Mesenchymal stem cell (in vitro differentiated cells and primary cell): ENCODE measurements at regions not wholly inside any gene's neighbourhood (a gene's known extent, or its start where the extent isn't known, plus 50 kb on each side); places are given as distances from the start of the nearest gene placed in this dataset.

ENCODE experiments used
- DNase-seq: peaks from one replicate; pipeline ENCODE4 v3.0.0-alpha.2; 2013
- H2AFZ ChIP-seq: one replicate; pipeline ENCODE4 v1.6.1; 2013; ENCODE audit warnings: low read depth, mild to moderate bottlenecking, control low read depth, inconsistent platforms, low read length, moderate library complexity
- H2AK5ac ChIP-seq: 2 replicates; pipeline ENCODE4 v1.6.1; 2013; ENCODE audit warnings: low read length, moderate library complexity, mild to moderate bottlenecking, inconsistent platforms; ENCODE audit not compliant: severe bottlenecking
- H2BK120ac ChIP-seq: one replicate; pipeline ENCODE4 v1.6.1; 2013; ENCODE audit warnings: low read depth, mild to moderate bottlenecking, inconsistent platforms, low read length, moderate library complexity
- H2BK12ac ChIP-seq, 2 experiments: one replicate each; pipeline ENCODE4 v1.6.1; 2013; ENCODE audit warnings: inconsistent platforms in 2 of 2, low read length in 2 of 2, mild to moderate bottlenecking in 2 of 2, moderate library complexity in 2 of 2, control low read depth in 1 of 2
- H2BK15ac ChIP-seq: one replicate; pipeline ENCODE4 v1.6.1; 2013; ENCODE audit warnings: mild to moderate bottlenecking, low read depth, inconsistent platforms; ENCODE audit not compliant: poor library complexity, severe bottlenecking
- H2BK5ac ChIP-seq: 2 replicates; pipeline ENCODE4 v1.6.1; 2013; ENCODE audit warnings: low read depth, mild to moderate bottlenecking, low read length, control low read depth, inconsistent platforms; ENCODE audit not compliant: poor library complexity, severe bottlenecking
- H3K14ac ChIP-seq, 2 experiments: one replicate each; pipeline ENCODE4 v1.6.1; 2013; ENCODE audit warnings: inconsistent platforms in 2 of 2, low read length in 2 of 2, control low read depth in 1 of 2, mild to moderate bottlenecking in 1 of 2, moderate library complexity in 1 of 2
- H3K18ac ChIP-seq, 2 experiments: one replicate each; pipeline ENCODE4 v1.6.1; 2013; ENCODE audit warnings: inconsistent platforms in 2 of 2, low read length in 2 of 2, control low read depth in 1 of 2, low read depth in 1 of 2, mild to moderate bottlenecking in 1 of 2
- H3K23ac ChIP-seq, 2 experiments: one replicate each; pipeline ENCODE4 v1.6.1; 2013; ENCODE audit warnings: inconsistent platforms in 2 of 2, low read length in 2 of 2, mild to moderate bottlenecking in 2 of 2, moderate library complexity in 2 of 2, control low read depth in 1 of 2
- H3K27ac ChIP-seq: 2 replicates; pipeline ENCODE4 v1.5.1; 2013; ENCODE audit warnings: mild to moderate bottlenecking, moderate library complexity, low read length, control low read depth, inconsistent platforms; ENCODE audit not compliant: poor library complexity, severe bottlenecking
- H3K27me3 ChIP-seq, 2 experiments: 2 replicates each; pipeline versions ENCODE4 v1.6.1 to v1.7.0; 2013; ENCODE audit warnings: low read length in 2 of 2, mild to moderate bottlenecking in 2 of 2, moderate library complexity in 2 of 2, control low read depth in 1 of 2, inconsistent platforms in 1 of 2; ENCODE audit not compliant: control insufficient read depth in 1 of 2, insufficient read depth in 1 of 2
- H3K36me3 ChIP-seq, 2 experiments: 2 replicates each; pipeline versions ENCODE4 v1.6.1 to v1.7.0; 2013; ENCODE audit warnings: low read length in 2 of 2, control low read depth in 1 of 2, inconsistent platforms in 1 of 2, low read depth in 1 of 2, mild to moderate bottlenecking in 1 of 2; ENCODE audit not compliant: insufficient read depth in 2 of 2, control insufficient read depth in 1 of 2
- H3K4ac ChIP-seq, 2 experiments: one replicate each; pipeline ENCODE4 v1.6.1; 2013; ENCODE audit warnings: inconsistent platforms in 2 of 2, low read length in 2 of 2, mild to moderate bottlenecking in 2 of 2, moderate library complexity in 2 of 2, control low read depth in 1 of 2, low read depth in 1 of 2
- H3K4me1 ChIP-seq: 2 replicates; pipeline ENCODE4 v1.6.1; 2013; ENCODE audit warnings: low read depth, low read length, control low read depth; ENCODE audit not compliant: control insufficient read depth, insufficient read depth
- H3K4me2 ChIP-seq: 2 replicates; pipeline ENCODE4 v1.6.1; 2013; ENCODE audit warnings: low read length, mild to moderate bottlenecking, inconsistent platforms; ENCODE audit not compliant: poor library complexity, severe bottlenecking
- H3K4me3 ChIP-seq, 2 experiments: 2 replicates each; pipeline versions ENCODE4 v1.5.1 to v1.7.0; 2013; ENCODE audit warnings: low read length in 2 of 2, mild to moderate bottlenecking in 2 of 2, control low read depth in 1 of 2, low read depth in 1 of 2; ENCODE audit not compliant: insufficient read depth in 1 of 2
- H3K79me1 ChIP-seq: replicated peaks from 2 replicates; pipeline ENCODE4 v1.6.1; 2013; ENCODE audit warnings: mild to moderate bottlenecking, control low read depth, low read length, inconsistent platforms; ENCODE audit not compliant: poor library complexity, severe bottlenecking
- H3K9ac ChIP-seq: 2 replicates; pipeline ENCODE4 v1.7.0; 2013; ENCODE audit warnings: mild to moderate bottlenecking, low read length, moderate library complexity
- H3K9me3 ChIP-seq: 2 replicates; pipeline ENCODE4 v1.7.0; 2013; ENCODE audit warnings: mild to moderate bottlenecking, low read length; ENCODE audit not compliant: control insufficient read depth
- H4K8ac ChIP-seq: one replicate; pipeline ENCODE4 v1.6.1; 2013; ENCODE audit warnings: inconsistent platforms, mild to moderate bottlenecking, low read length, moderate library complexity
- H4K91ac ChIP-seq: one replicate; pipeline ENCODE4 v1.6.1; 2013; ENCODE audit warnings: mild to moderate bottlenecking, low read length, inconsistent platforms
- WGBS: methylation state at CpG from one replicate; pipeline ENCODE4 v1.1.7; 2013; ENCODE audit warnings: mixed read lengths; 5-methylcytosine and 5-hydroxymethylcytosine counted together

- no peak overlapping the region for H3K27ac ChIP-seq
- H4K91ac ChIP-seq = no peak overlapping the region
- H3K36me3 ChIP-seq = no peaks in the 10 kb centered on the region
- no peak overlapping the region for H3K4me3 ChIP-seq
- H3K18ac ChIP-seq = no peak overlapping the region
- 84% methylated on average over 17 of the region's 17 CpGs for WGBS
- no peak for DNase-seq
- H3K9me3 ChIP-seq = peaks cover 3% of the 10 kb centered on the region
- no peak overlapping the region for H3K23ac ChIP-seq
- H2BK120ac ChIP-seq = no peak overlapping the region
- no peak overlapping the region for H2BK15ac ChIP-seq
- H2BK5ac ChIP-seq = no peak overlapping the region
- no peak overlapping the region for H3K9ac ChIP-seq
- no peak overlapping the region for H4K8ac ChIP-seq
- H3K79me1 ChIP-seq = no peaks in the 10 kb centered on the region
- H3K4me1 ChIP-seq = no peaks in the 10 kb centered on the region
- no peak overlapping the region for H3K14ac ChIP-seq
- no peak overlapping the region for H2AK5ac ChIP-seq
- H3K27me3 ChIP-seq = peaks cover 7 to 25% of the 10 kb centered on the region in 2 experiments
- H3K4me2 ChIP-seq = no peak overlapping the region
- H2AFZ ChIP-seq = no peak overlapping the region
- no peak overlapping the region for H3K4ac ChIP-seq
- H2BK12ac ChIP-seq = no peak overlapping the region
Measured at GRCh38 chr9:93818827-93819472, 136.2 kb downstream of the BARX1 start.

GRCh38 chr9:93818237-93818636 lies 136.9 kb downstream of the BARX1 start:
- H2AK5ac ChIP-seq = no peak overlapping the region
- no peak for DNase-seq
- no peak overlapping the region for H3K23ac ChIP-seq
- no peak overlapping the region for H3K18ac ChIP-seq
- H3K4ac ChIP-seq = no peak overlapping the region
- H3K9ac ChIP-seq = no peak overlapping the region
- H2BK15ac ChIP-seq = no peak overlapping the region
- no peaks in the 10 kb centered on the region for H3K4me1 ChIP-seq
- no peak overlapping the region for H3K27ac ChIP-seq
- no peak overlapping the region for H2BK120ac ChIP-seq
- H3K9me3 ChIP-seq = peaks cover 3% of the 10 kb centered on the region
- no peak overlapping the region for H4K91ac ChIP-seq
- H3K14ac ChIP-seq = no peak overlapping the region
- no peak overlapping the region for H4K8ac ChIP-seq
- peaks cover 7 to 28% of the 10 kb centered on the region in 2 experiments for H3K27me3 ChIP-seq
- no peak overlapping the region for H3K4me3 ChIP-seq
- no peaks in the 10 kb centered on the region for H3K79me1 ChIP-seq
- no peak overlapping the region for H3K4me2 ChIP-seq
- no peak overlapping the region for H2BK5ac ChIP-seq
- H3K36me3 ChIP-seq = no peaks in the 10 kb centered on the region
- H2AFZ ChIP-seq = no peak overlapping the region
- H2BK12ac ChIP-seq = no peak overlapping the region

GRCh38 chr9:93815677-93816076 lies 139.5 kb downstream of the BARX1 start:
- no peak overlapping the region for H2AFZ ChIP-seq
- 55% methylated on average over 2 of the region's 5 CpGs for WGBS
- H4K91ac ChIP-seq = no peak overlapping the region
- no peak overlapping the region for H3K4ac ChIP-seq
- H3K18ac ChIP-seq = no peak overlapping the region
- H3K9ac ChIP-seq = no peak overlapping the region
- no peak overlapping the region for H2BK15ac ChIP-seq
- no peaks in the 10 kb centered on the region for H3K79me1 ChIP-seq
- no peak overlapping the region for H2BK12ac ChIP-seq
- H3K4me3 ChIP-seq = no peak overlapping the region
- H3K14ac ChIP-seq = no peak overlapping the region
- H3K23ac ChIP-seq = no peak overlapping the region
- H4K8ac ChIP-seq = no peak overlapping the region
- H2BK120ac ChIP-seq = no peak overlapping the region
- no peak overlapping the region for H2BK5ac ChIP-seq
- no peak for DNase-seq
- H2AK5ac ChIP-seq = no peak overlapping the region
- H3K27ac ChIP-seq = no peak overlapping the region
- H3K36me3 ChIP-seq = no peaks in the 10 kb centered on the region
- H3K9me3 ChIP-seq = no peaks in the 10 kb centered on the region
- H3K27me3 ChIP-seq = peaks cover 0 to 24% of the 10 kb centered on the region in 2 experiments
- no peak overlapping the region for H3K4me2 ChIP-seq
- no peaks in the 10 kb centered on the region for H3K4me1 ChIP-seq

- Histone ChIP-seq H3K14ac (no peak overlapping the region), H3K27me3 (peaks cover 0 to 22% of the 10 kb centered on the region in 2 experiments), H3K27ac (no peak overlapping the region), H3K4me1 (no peaks in the 10 kb centered on the region), H4K8ac (no peak overlapping the region), H3K4me3 (no peak overlapping the region), H3K4me2 (no peak overlapping the region), H2BK15ac (no peak overlapping the region), H2AK5ac (no peak overlapping the region), H4K91ac (no peak overlapping the region), H2BK5ac (no peak overlapping the region), H3K9ac (no peak overlapping the region), H3K4ac (no peak overlapping the region), H3K18ac (no peak overlapping the region), H3K36me3 (no peaks in the 10 kb centered on the region), H2BK12ac (no peak overlapping the region), H3K9me3 (no peaks in the 10 kb centered on the region), H2AFZ (no peak overlapping the region), H3K79me1 (no peaks in the 10 kb centered on the region), H3K23ac (no peak overlapping the region), H2BK120ac (no peak overlapping the region)
- DNase-seq = no peak
- 72% methylated on average over 3 of the region's 4 CpGs for WGBS
Measured at GRCh38 chr9:93815135-93815534, 140.0 kb downstream of the BARX1 start.
